ENCODE measurements at regions not wholly inside any gene's neighbourhood (a gene's known extent, or its start where the extent isn't known, plus 50 kb on each side); places are given as distances from the start of the nearest gene placed in this dataset.

DNA sequence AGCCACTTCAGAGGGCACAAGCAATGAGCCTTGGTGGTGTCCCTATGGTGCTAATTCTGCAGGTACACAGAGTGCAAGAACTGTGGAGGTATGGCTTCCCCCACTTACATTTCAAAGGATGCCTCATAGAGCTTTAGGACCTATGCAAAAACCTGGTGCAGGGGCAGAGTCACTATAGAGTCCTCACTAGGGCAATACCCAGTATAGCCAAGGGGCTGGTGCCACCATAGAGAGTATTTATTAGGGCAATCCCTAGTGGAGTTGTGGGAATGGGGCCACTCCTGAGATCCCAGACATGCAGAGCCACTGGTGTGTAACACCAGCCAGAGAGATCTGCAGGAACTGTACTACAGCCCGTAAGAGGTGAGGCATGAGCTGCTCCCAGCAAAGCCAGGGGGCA is 312.2 kb downstream of the SLC4A3 start:
- TF ChIP-seq, protein P1, sequence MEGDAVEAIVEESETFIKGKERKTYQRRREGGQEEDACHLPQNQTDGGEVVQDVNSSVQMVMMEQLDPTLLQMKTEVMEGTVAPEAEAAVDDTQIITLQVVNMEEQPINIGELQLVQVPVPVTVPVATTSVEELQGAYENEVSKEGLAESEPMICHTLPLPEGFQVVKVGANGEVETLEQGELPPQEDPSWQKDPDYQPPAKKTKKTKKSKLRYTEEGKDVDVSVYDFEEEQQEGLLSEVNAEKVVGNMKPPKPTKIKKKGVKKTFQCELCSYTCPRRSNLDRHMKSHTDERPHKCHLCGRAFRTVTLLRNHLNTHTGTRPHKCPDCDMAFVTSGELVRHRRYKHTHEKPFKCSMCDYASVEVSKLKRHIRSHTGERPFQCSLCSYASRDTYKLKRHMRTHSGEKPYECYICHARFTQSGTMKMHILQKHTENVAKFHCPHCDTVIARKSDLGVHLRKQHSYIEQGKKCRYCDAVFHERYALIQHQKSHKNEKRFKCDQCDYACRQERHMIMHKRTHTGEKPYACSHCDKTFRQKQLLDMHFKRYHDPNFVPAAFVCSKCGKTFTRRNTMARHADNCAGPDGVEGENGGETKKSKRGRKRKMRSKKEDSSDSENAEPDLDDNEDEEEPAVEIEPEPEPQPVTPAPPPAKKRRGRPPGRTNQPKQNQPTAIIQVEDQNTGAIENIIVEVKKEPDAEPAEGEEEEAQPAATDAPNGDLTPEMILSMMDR (IDR thresholded peaks at IDR 0.05): no peak
- no peak for TF ChIP-seq POLR2A (IDR thresholded peaks at IDR 0.05)
